A549 (cell line): ENCODE measurements at regions not wholly inside any gene's neighbourhood (a gene's known extent, or its start where the extent isn't known, plus 50 kb on each side); places are given as distances from the start of the nearest gene placed in this dataset.

Source experiments
- ATAC-seq, 2 experiments: fragments of 200-7000 bp in 1 of 2; fragments of >200 bp in 1 of 2; cut with Nextera tagmentation in 1 of 2; cut with Tn5 transposase in 1 of 2; 3 replicates each; pipeline versions ENCODE4 v1.8.0 to v1.9.1; 2018 to 2020; ENCODE audit warnings: mild to moderate bottlenecking in 1 of 2, moderate library complexity in 1 of 2
- CTCF ChIA-PET: fragments of 300-600 bp; sonication (Branson Sonifier 250); formaldehyde crosslinking; extraction: SDS; loops from one replicate; lab custom pipeline; 2021; ENCODE audit warnings: antibody characterized with exemption, inconsistent platforms; lab: Yijun Ruan, JAX
- POLR2A ChIA-PET: fragments of 350-600 bp; formaldehyde crosslinking; extraction: SDS; loops from one replicate; lab custom pipeline; 2021; ENCODE audit warnings: antibody characterized with exemption, inconsistent platforms; lab: Yijun Ruan, JAX
- DNase-seq, 2 experiments: peaks; one replicate each; pipeline versions ENCODE4 v3.0.0 to v3.0.0-alpha.2; 2011 to 2016; ENCODE audit warnings: low read depth in 1 of 2, low spot score in 1 of 2
- FAIRE-seq: peaks from 2 replicates; lab custom pipeline; 2011; peaks lifted over from hg19 to GRCh38; lab: Jason Lieb, UNC
- H3K27ac ChIP-seq, 2 experiments: fragments of >200 bp; sonication (Bioruptor Twin); formaldehyde crosslinking; 3 replicates each; pipeline ENCODE4 v1.5.1; 2016 to 2017
- H3K4me1 ChIP-seq: fragments of >200 bp; sonication (Bioruptor Twin); formaldehyde crosslinking; 3 replicates; pipeline ENCODE4 v1.6.1; 2016
- H3K4me2 ChIP-seq: fragments of >200 bp; sonication (Bioruptor Twin); formaldehyde crosslinking; 3 replicates; pipeline ENCODE4 v1.6.1; 2016
- H3K4me3 ChIP-seq: fragments of >200 bp; sonication (Bioruptor Twin); formaldehyde crosslinking; 3 replicates; pipeline ENCODE4 v1.5.1; 2016
- H3K9me3 ChIP-seq: fragments of >200 bp; sonication (Bioruptor Twin); formaldehyde crosslinking; 3 replicates; pipeline ENCODE4 v1.6.1; 2016
- BHLHE40 ChIP-seq: IDR thresholded peaks from 2 replicates; pipeline ENCODE4 v1.6.1; 2012; ENCODE audit warnings: low read depth, low read length, inconsistent platforms
- CBX2 ChIP-seq: fragments of 200-600 bp; sonication (generic); IDR thresholded peaks from 2 replicates; pipeline ENCODE4 v1.6.1; 2016; ENCODE audit warnings: low read depth, mild to moderate bottlenecking, borderline replicate concordance
- CBX8 ChIP-seq: fragments of 200-600 bp; sonication (generic); IDR thresholded peaks from 2 replicates; pipeline ENCODE4 v1.6.1; 2016
- CEBPB ChIP-seq, 2 experiments: fragments of >200 bp in 1 of 2; sonication (Bioruptor Twin) in 1 of 2; formaldehyde crosslinking in 1 of 2; IDR thresholded peaks; 2 replicates each; pipeline ENCODE4 v1.6.1; 2012 to 2016
- CHD4 ChIP-seq: fragments of 200-600 bp; sonication (generic); IDR thresholded peaks from 2 replicates; pipeline ENCODE4 v1.6.1; 2016; ENCODE audit warnings: antibody characterized with exemption, mild to moderate bottlenecking, borderline replicate concordance
- EHF ChIP-seq: fragments of 250-450 bp; sonication (Bioruptor Pico); IDR thresholded peaks from 2 replicates; pipeline ENCODE4 v1.5.0; 2020; ENCODE audit warnings: mild to moderate bottlenecking
- EHMT2 ChIP-seq: fragments of 200-600 bp; sonication (generic); IDR thresholded peaks from 2 replicates; pipeline ENCODE4 v1.6.1; 2016; ENCODE audit warnings: antibody characterized with exemption, low read depth, mild to moderate bottlenecking, moderate library complexity
- EP300 ChIP-seq, 2 experiments: fragments of >200 bp; sonication (Bioruptor Twin); formaldehyde crosslinking; IDR thresholded peaks; 2 replicates in 1 of 2; 3 replicates in 1 of 2; pipeline ENCODE4 v1.6.1; 2016 to 2017
- ESRRA ChIP-seq: fragments of 150-350 bp; IDR thresholded peaks from 2 replicates; pipeline ENCODE4 v1.6.1; 2014; ENCODE audit warnings: mild to moderate bottlenecking, low read length, borderline replicate concordance
- FOSB ChIP-seq: fragments of 250-450 bp; sonication (Bioruptor Pico); IDR thresholded peaks from 2 replicates; pipeline ENCODE4 v1.5.0; 2020; ENCODE audit warnings: mild to moderate bottlenecking, moderate library complexity
- FOSL2 ChIP-seq, 2 experiments: fragments of 450-650 bp in 1 of 2; fragments of >200 bp in 1 of 2; sonication (Bioruptor Twin) in 1 of 2; formaldehyde crosslinking; IDR thresholded peaks; 2 replicates each; pipeline versions ENCODE4 v1.5.0 to v1.6.1; 2016 to 2020; ENCODE audit warnings: mild to moderate bottlenecking in 1 of 2, moderate library complexity in 1 of 2
- FOXS1 ChIP-seq: fragments of 250-450 bp; sonication (Bioruptor Pico); IDR thresholded peaks from 2 replicates; pipeline ENCODE4 v1.5.0; 2020; ENCODE audit warnings: mild to moderate bottlenecking, moderate library complexity
- GATA3 ChIP-seq: IDR thresholded peaks from 2 replicates; pipeline ENCODE4 v1.6.1; 2012; ENCODE audit warnings: borderline replicate concordance
- HOXA7 ChIP-seq: fragments of 250-450 bp; sonication (Bioruptor Pico); IDR thresholded peaks from 2 replicates; pipeline ENCODE4 v1.5.0; 2020; ENCODE audit warnings: mild to moderate bottlenecking, moderate library complexity
- JUNB ChIP-seq: fragments of >200 bp; sonication (Bioruptor Twin); formaldehyde crosslinking; IDR thresholded peaks from 2 replicates; pipeline ENCODE4 v1.6.1; 2016
- KDM1A ChIP-seq: fragments of 200-600 bp; sonication (generic); IDR thresholded peaks from 2 replicates; pipeline ENCODE4 v1.6.1; 2016; ENCODE audit warnings: low read depth, mild to moderate bottlenecking
- KDM5A ChIP-seq: fragments of 200-600 bp; sonication (generic); IDR thresholded peaks from 2 replicates; pipeline ENCODE4 v1.6.1; 2016; ENCODE audit warnings: antibody characterized with exemption, mild to moderate bottlenecking
- MAFK ChIP-seq: fragments of 450-650 bp; IDR thresholded peaks from 2 replicates; pipeline ENCODE4 v1.6.1; 2014; ENCODE audit not compliant: partially characterized antibody
- NFE2L2 ChIP-seq: fragments of 150-350 bp; conservative IDR thresholded peaks from 2 replicates; pipeline ENCODE4 v1.6.1; 2014; ENCODE audit warnings: low read length
- NPAS2 ChIP-seq: fragments of 250-450 bp; sonication (Bioruptor Pico); IDR thresholded peaks from 2 replicates; pipeline ENCODE4 v1.8.0; 2022; ENCODE audit warnings: mild to moderate bottlenecking, moderate library complexity, borderline replicate concordance
- NR3C1 ChIP-seq: fragments of >200 bp; sonication (Bioruptor Twin); formaldehyde crosslinking; IDR thresholded peaks from 3 replicates; pipeline ENCODE4 v1.6.1; 2017
- PHF8 ChIP-seq: fragments of 200-600 bp; sonication (generic); IDR thresholded peaks from 2 replicates; pipeline ENCODE4 v1.6.1; 2016; ENCODE audit warnings: low read depth, mild to moderate bottlenecking, antibody characterized with exemption, moderate library complexity, borderline replicate concordance
- POLR2A ChIP-seq: IDR thresholded peaks from 2 replicates; pipeline ENCODE4 v1.6.1; 2012; ENCODE audit warnings: mild to moderate bottlenecking, low read length
- RCOR1 ChIP-seq: fragments of 150-350 bp; IDR thresholded peaks from 2 replicates; pipeline ENCODE4 v1.6.1; 2014; ENCODE audit warnings: antibody characterized with exemption, low read length, low read depth
- SMC3 ChIP-seq: fragments of >200 bp; sonication (Bioruptor Twin); formaldehyde crosslinking; IDR thresholded peaks from 3 replicates; pipeline ENCODE4 v1.6.1; 2018; ENCODE audit warnings: inconsistent platforms
- SREBF2 ChIP-seq: fragments of 450-650 bp; IDR thresholded peaks from 2 replicates; pipeline ENCODE4 v1.6.1; 2014; ENCODE audit warnings: mild to moderate bottlenecking, moderate library complexity
- TFCP2L1 ChIP-seq: fragments of 250-450 bp; sonication (Bioruptor Pico); IDR thresholded peaks from 2 replicates; pipeline ENCODE4 v1.5.0; 2021; ENCODE audit warnings: mild to moderate bottlenecking
- TP53 ChIP-seq: fragments of 250-450 bp; sonication (Bioruptor Pico); IDR thresholded peaks from 2 replicates; pipeline ENCODE4 v1.5.0; 2021; ENCODE audit warnings: mild to moderate bottlenecking, moderate library complexity
- ZNF302 ChIP-seq: fragments of 250-450 bp; sonication (Bioruptor Pico); IDR thresholded peaks from 2 replicates; pipeline ENCODE4 v1.9.0; 2021; ENCODE audit warnings: inconsistent platforms, mild to moderate bottlenecking, moderate library complexity
- whole genome bisulfite sequencing: methylation state at CpG from one replicate; pipeline ENCODE4 v1.1.6; 2017; ENCODE audit errors: missing lambda C conversion rate; 5-methylcytosine and 5-hydroxymethylcytosine counted together
- TF ChIP-seq, protein P1 (sequence below): fragments of >200 bp; sonication (Bioruptor Twin); formaldehyde crosslinking; IDR thresholded peaks from 2 replicates; pipeline ENCODE4 v1.6.1; 2016
- TF ChIP-seq, protein P2 (sequence below): fragments of 250-450 bp; sonication (Bioruptor Pico); IDR thresholded peaks from 2 replicates; pipeline ENCODE4 v1.5.0; 2020; ENCODE audit warnings: low read depth, mild to moderate bottlenecking, moderate library complexity
- TF ChIP-seq, protein P3 (sequence below): IDR thresholded peaks from 2 replicates; pipeline ENCODE4 v1.6.1; 2012
- TF ChIP-seq, protein P4 (sequence below): IDR thresholded peaks from 2 replicates; pipeline ENCODE4 v1.6.1; 2012; ENCODE audit warnings: low read depth, borderline replicate concordance
- TF ChIP-seq, protein P5 (sequence below): fragments of 250-450 bp; sonication (Bioruptor Pico); IDR thresholded peaks from 2 replicates; pipeline ENCODE4 v1.5.0; 2021; ENCODE audit warnings: mild to moderate bottlenecking, moderate library complexity, borderline replicate concordance

DNA sequence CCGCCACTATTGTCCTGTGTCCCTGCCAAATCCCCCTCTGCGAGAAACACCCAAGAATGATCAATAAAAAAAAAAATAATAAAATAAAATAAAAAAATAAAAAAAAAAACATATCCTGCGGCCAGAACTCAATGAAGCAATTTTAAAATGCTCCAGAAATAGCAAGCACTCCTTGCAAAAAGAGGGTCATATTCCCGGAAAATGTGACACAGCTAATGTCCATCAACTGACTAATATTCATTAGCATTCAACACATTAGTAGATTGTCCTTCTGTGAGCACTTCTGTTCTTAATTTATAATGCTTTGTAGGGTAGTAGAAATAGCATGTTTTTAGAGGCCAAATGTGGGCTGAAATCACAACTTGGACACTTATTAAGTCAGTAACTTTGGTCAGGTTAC is 252.3 kb upstream of the SESN3 start (continued):
- TF ChIP-seq PHF8: no peak
- TF ChIP-seq, protein P1, sequence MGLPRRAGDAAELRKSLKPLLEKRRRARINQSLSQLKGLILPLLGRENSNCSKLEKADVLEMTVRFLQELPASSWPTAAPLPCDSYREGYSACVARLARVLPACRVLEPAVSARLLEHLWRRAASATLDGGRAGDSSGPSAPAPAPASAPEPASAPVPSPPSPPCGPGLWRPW: no peak
- TF ChIP-seq TP53 (CRISPR knock-in tag): no peak
- no peak for TF ChIP-seq CHD4

DNA sequence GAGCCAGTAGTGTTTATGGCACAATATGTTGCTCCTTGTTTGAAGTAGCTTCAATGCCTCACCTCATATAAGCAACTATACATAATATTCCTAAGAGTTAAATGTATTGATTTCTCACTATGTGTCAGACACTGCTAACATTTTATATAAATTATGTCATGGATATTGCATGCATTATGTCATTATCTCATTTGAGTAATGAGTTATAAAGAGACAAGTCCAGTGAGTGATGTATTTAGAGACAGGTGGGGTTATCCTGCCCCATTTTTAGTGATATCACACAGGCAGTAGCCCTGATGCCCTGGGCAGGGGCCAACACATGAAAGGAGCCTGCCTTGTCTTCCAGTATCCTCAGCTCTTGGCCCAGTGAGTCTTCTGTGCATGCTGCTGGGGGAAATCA is 247.0 kb upstream of the SESN3 start:
- no peak overlapping the region for H3K27ac ChIP-seq
- H3K4me3 ChIP-seq: no peak overlapping the region
- ATAC-seq (no peak), DNase-seq (no peak), FAIRE-seq (no peak)
- H3K9me3 ChIP-seq: no peaks in the 10 kb centered on the region
- POLR2A ChIA-PET: no interaction called here
- no peak overlapping the region for H3K4me2 ChIP-seq
- no peaks in the 10 kb centered on the region for H3K4me1 ChIP-seq
- TF ChIP-seq HOXA7 (CRISPR knock-in tag): no peak
- no peak for TF ChIP-seq FOSB (CRISPR knock-in tag)
- TF ChIP-seq EHF (CRISPR knock-in tag): no peak
- TF ChIP-seq, protein P1: no peak
- no peak for TF ChIP-seq RCOR1
- TF ChIP-seq SREBF2: no peak
- no peak for TF ChIP-seq SMC3
- no peak for TF ChIP-seq NR3C1
- TF ChIP-seq CEBPB (IDR thresholded peaks at IDR 0.05): no peak
- no peak for TF ChIP-seq CBX8
- CTCF ChIA-PET: no interaction called here

DNA sequence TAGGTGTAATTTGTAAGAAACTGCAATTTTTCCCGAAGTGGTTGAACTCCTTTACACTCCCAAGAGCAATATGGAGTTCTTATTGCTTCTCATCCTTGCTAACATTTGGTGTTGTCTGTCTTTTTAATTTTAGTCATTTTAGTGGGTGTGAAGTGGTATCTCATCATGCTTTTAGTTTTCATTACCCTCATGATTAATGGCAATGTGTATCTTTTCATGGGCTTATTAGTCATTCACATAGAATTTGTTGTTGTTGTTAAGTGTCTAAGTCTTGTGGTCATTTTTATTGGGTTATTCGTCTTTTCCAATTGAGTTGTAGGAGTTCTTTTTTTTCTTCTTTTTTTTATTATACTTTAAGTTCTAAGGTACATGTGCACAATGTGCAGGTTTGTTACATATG is 238.3 kb upstream of the SESN3 start:
- Histone ChIP-seq H3K4me2 (no peak overlapping the region), H3K4me3 (no peak overlapping the region), H3K4me1 (no peaks in the 10 kb centered on the region), H3K27ac (no peak overlapping the region), H3K9me3 (no peaks in the 10 kb centered on the region)
- no peak for TF ChIP-seq HOXA7 (CRISPR knock-in tag)
- TF ChIP-seq EHMT2: no peak
- no peak for TF ChIP-seq EHF (CRISPR knock-in tag)
- TF ChIP-seq NFE2L2: no peak
- TF ChIP-seq CBX2: no peak
- TF ChIP-seq, protein P2, sequence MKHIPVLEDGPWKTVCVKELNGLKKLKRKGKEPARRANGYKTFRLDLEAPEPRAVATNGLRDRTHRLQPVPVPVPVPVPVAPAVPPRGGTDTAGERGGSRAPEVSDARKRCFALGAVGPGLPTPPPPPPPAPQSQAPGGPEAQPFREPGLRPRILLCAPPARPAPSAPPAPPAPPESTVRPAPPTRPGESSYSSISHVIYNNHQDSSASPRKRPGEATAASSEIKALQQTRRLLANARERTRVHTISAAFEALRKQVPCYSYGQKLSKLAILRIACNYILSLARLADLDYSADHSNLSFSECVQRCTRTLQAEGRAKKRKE: no peak
- no peak for TF ChIP-seq TFCP2L1 (CRISPR knock-in tag)
- TF ChIP-seq ZNF302 (CRISPR knock-in tag): no peak
- no peak for TF ChIP-seq POLR2A
- TF ChIP-seq MAFK: no peak
- no peak for TF ChIP-seq KDM1A
- POLR2A ChIA-PET: no interaction called here
- CTCF ChIA-PET: no interaction called here
- FAIRE-seq: no peak
- no peak for ATAC-seq
- no peak for DNase-seq
- WGBS: 12% methylated on average over 2 of the region's 2 CpGs

DNA sequence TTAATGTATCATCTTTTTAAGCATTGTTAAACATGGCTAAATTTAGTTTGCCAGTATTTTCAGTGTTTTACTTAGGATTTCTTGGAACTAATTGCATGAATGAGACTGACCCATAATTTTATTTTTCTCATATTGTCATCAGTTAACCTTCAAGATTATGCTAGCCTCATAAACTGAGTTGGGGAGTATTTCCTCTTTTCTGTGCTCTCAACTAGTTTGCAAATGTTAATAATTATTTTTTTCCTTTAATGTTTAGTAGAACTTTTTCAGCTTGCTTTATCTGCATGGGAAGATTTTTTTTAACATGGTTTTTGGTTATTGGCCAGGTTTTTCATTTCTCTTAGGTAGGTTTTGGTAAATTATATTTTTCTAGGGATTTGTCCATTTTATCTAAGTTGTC is 235.4 kb upstream of the SESN3 start:
- CTCF ChIA-PET: no interaction called here
- no peak for TF ChIP-seq FOXS1 (CRISPR knock-in tag)
- TF ChIP-seq KDM5A: no peak
- TF ChIP-seq, protein P3, sequence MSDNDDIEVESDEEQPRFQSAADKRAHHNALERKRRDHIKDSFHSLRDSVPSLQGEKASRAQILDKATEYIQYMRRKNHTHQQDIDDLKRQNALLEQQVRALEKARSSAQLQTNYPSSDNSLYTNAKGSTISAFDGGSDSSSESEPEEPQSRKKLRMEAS: no peak
- no peak for TF ChIP-seq FOSL2 (IDR thresholded peaks at IDR 0.05)
- TF ChIP-seq FOSL2 (CRISPR knock-in tag; IDR thresholded peaks at IDR 0.05): no peak
- TF ChIP-seq BHLHE40: no peak
- no peak for TF ChIP-seq GATA3
- TF ChIP-seq CEBPB (IDR thresholded peaks at IDR 0.05): no peak
- TF ChIP-seq EP300 (IDR thresholded peaks at IDR 0.05): no peak
- TF ChIP-seq, protein P4, sequence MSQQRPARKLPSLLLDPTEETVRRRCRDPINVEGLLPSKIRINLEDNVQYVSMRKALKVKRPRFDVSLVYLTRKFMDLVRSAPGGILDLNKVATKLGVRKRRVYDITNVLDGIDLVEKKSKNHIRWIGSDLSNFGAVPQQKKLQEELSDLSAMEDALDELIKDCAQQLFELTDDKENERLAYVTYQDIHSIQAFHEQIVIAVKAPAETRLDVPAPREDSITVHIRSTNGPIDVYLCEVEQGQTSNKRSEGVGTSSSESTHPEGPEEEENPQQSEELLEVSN: no peak
- TF ChIP-seq ESRRA: no peak
- TF ChIP-seq, protein P1: no peak
- no peak for TF ChIP-seq NPAS2 (CRISPR knock-in tag)
- no peak for TF ChIP-seq NFE2L2
- no peak for TF ChIP-seq NR3C1
- no peak for TF ChIP-seq JUNB
- TF ChIP-seq, protein P5, sequence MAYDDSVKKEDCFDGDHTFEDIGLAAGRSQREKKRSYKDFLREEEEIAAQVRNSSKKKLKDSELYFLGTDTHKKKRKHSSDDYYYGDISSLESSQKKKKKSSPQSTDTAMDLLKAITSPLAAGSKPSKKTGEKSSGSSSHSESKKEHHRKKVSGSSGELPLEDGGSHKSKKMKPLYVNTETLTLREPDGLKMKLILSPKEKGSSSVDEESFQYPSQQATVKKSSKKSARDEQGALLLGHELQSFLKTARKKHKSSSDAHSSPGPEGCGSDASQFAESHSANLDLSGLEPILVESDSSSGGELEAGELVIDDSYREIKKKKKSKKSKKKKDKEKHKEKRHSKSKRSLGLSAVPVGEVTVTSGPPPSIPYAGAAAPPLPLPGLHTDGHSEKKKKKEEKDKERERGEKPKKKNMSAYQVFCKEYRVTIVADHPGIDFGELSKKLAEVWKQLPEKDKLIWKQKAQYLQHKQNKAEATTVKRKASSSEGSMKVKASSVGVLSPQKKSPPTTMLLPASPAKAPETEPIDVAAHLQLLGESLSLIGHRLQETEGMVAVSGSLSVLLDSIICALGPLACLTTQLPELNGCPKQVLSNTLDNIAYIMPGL (CRISPR knock-in tag): no peak

More for the DNA sequence above, 235.4 kb upstream of the SESN3 start:
- ATAC-seq: no peak
- Histone ChIP-seq H3K9me3 (no peaks in the 10 kb centered on the region), H3K4me3 (no peak overlapping the region), H3K27ac (no peak overlapping the region), H3K4me1 (no peaks in the 10 kb centered on the region), H3K4me2 (no peak overlapping the region)
- no peak for DNase-seq
- POLR2A ChIA-PET: no interaction called here
- FAIRE-seq: no peak
